ENCODE measurements at regions not wholly inside any gene's neighbourhood (a gene's known extent, or its start where the extent isn't known, plus 50 kb on each side); places are given as distances from the start of the nearest gene placed in this dataset.
"Not testable (repeated sequence)": the region's sequence is repeated elsewhere in the genome, so short reads cannot be mapped to it uniquely, and the experiment has no call there.

GRCh38 chr16:86844695-86845094 is 266.3 kb downstream of the FOXL1 start:
- no peak for DNase-seq

GRCh38 chr16:86846136-86846535 is 267.8 kb downstream of the FOXL1 start:
- no peak for DNase-seq

- DNase-seq: peak; percentile 21
Measured at GRCh38 chr16:86848821-86849220, 270.5 kb downstream of the FOXL1 start.

- DNase-seq: no peak
Measured at GRCh38 chr16:86850670-86851069, 272.3 kb downstream of the FOXL1 start.

- no peak for DNase-seq
Measured at GRCh38 chr16:86852135-86852534, 273.8 kb downstream of the FOXL1 start.

- DNase-seq: peak; percentile 75
Measured at GRCh38 chr16:86854058-86854621, 275.8 kb downstream of the FOXL1 start.

GRCh38 chr16:86854626-86855294 is 276.4 kb downstream of the FOXL1 start:
- peak; percentile 12 for DNase-seq

GRCh38 chr16:86856946-86857586 is 278.7 kb downstream of the FOXL1 start:
- DNase-seq: no peak

GRCh38 chr16:86857807-86858206 is 279.5 kb downstream of the FOXL1 start:
- DNase-seq: no peak

GRCh38 chr16:86858501-86858900 is 280.2 kb downstream of the FOXL1 start:
- no peak for DNase-seq

GRCh38 chr16:86861270-86861858 is 283.0 kb downstream of the FOXL1 start:
- DNase-seq: not testable (repeated sequence)

- no peak for DNase-seq
Measured at GRCh38 chr16:86862595-86863280, 284.4 kb downstream of the FOXL1 start.

- DNase-seq: no peak
Measured at GRCh38 chr16:86863609-86864008, 285.3 kb downstream of the FOXL1 start.

GRCh38 chr16:86864586-86864985 is 286.2 kb downstream of the FOXL1 start:
- DNase-seq: no peak

GRCh38 chr16:86865851-86866662 is 287.7 kb downstream of the FOXL1 start:
- no peak for DNase-seq

GRCh38 chr16:86866986-86867722 is 288.8 kb downstream of the FOXL1 start:
- DNase-seq: no peak

- no peak for DNase-seq
Measured at GRCh38 chr16:86868070-86868469, 289.7 kb downstream of the FOXL1 start.

GRCh38 chr16:86868786-86869185 is 290.4 kb downstream of the FOXL1 start:
- no peak for DNase-seq

GRCh38 chr16:86869288-86870022 is 291.1 kb downstream of the FOXL1 start:
- DNase-seq: no peak

- DNase-seq: no peak
Measured at GRCh38 chr16:86870380-86870779, 292.0 kb downstream of the FOXL1 start.

GRCh38 chr16:86872131-86872530 is 293.8 kb downstream of the FOXL1 start:
- DNase-seq: no peak

Data from EL (cell line).